WTC11 (cell line): ENCODE measurements at regions not wholly inside any gene's neighbourhood (a gene's known extent, or its start where the extent isn't known, plus 50 kb on each side); places are given as distances from the start of the nearest gene placed in this dataset.

Experiments
- ATAC-seq: fragments of 200-7000 bp; cut with Tn5 transposase; 2 replicates; pipeline ENCODE4 v1.10.0; 2021; ENCODE audit warnings: mild to moderate bottlenecking, moderate library complexity
- CTCF ChIA-PET: fragments of 300-600 bp; sonication (Branson Sonifier 250); formaldehyde crosslinking; loops from one replicate; lab custom pipeline; 2021; ENCODE audit warnings: antibody characterized with exemption; lab: Charles Lee
- POLR2A ChIA-PET: fragments of 350-600 bp; sonication (Branson Sonifier 250); formaldehyde crosslinking; loops from one replicate; lab custom pipeline; 2021; ENCODE audit warnings: antibody characterized with exemption; lab: Charles Lee
- DNase-seq: peaks from one replicate; pipeline ENCODE4 v3.0.0; 2021; ENCODE audit warnings: low spot score
- H3K27ac Mint-ChIP-seq: 2 replicates; pipeline ENCODE4 v1.8.0; 2021; ENCODE audit warnings: mixed read lengths
- H3K27me3 Mint-ChIP-seq: 2 replicates; pipeline ENCODE4 v1.8.0; 2021; ENCODE audit warnings: low read depth, mild to moderate bottlenecking, moderate library complexity, mixed read lengths
- H3K36me3 Mint-ChIP-seq: 2 replicates; pipeline ENCODE4 v1.8.0; 2021; ENCODE audit warnings: mixed read lengths
- H3K4me1 Mint-ChIP-seq: 2 replicates; pipeline ENCODE4 v1.8.0; 2022; ENCODE audit warnings: mixed read lengths
- H3K4me3 Mint-ChIP-seq: 2 replicates; pipeline ENCODE4 v1.8.0; 2021; ENCODE audit warnings: mild to moderate bottlenecking, moderate library complexity, mixed read lengths
- H3K9me3 Mint-ChIP-seq: 2 replicates; pipeline ENCODE4 v1.8.0; 2021; ENCODE audit warnings: mixed read lengths
- ATF1 ChIP-seq: sonication (generic); formaldehyde crosslinking; IDR thresholded peaks from 2 replicates; pipeline ENCODE4 v1.8.1; 2023; ENCODE audit warnings: mild to moderate bottlenecking, moderate library complexity, missing genetic modification reagents
- FOXK1 ChIP-seq: sonication (generic); formaldehyde crosslinking; IDR thresholded peaks from 2 replicates; pipeline ENCODE4 v1.8.0; 2022; ENCODE audit warnings: mild to moderate bottlenecking, moderate library complexity, missing genetic modification reagents
- IRF2 ChIP-seq: sonication (generic); formaldehyde crosslinking; IDR thresholded peaks from 2 replicates; pipeline ENCODE4 v1.8.0; 2022; ENCODE audit warnings: low read depth, missing genetic modification reagents, borderline replicate concordance
- JUN ChIP-seq: sonication (generic); formaldehyde crosslinking; IDR thresholded peaks from 2 replicates; pipeline ENCODE4 v1.8.0; 2023; ENCODE audit warnings: mild to moderate bottlenecking, missing genetic modification reagents
- PRRX2 ChIP-seq: fragments of 250-450 bp; sonication (Bioruptor Pico); IDR thresholded peaks from 2 replicates; pipeline ENCODE4 v1.8.0; 2021; ENCODE audit warnings: mild to moderate bottlenecking
- RELA ChIP-seq: sonication (generic); formaldehyde crosslinking; IDR thresholded peaks from 2 replicates; pipeline ENCODE4 v1.8.1; 2022; ENCODE audit warnings: missing genetic modification reagents, mild to moderate bottlenecking, borderline replicate concordance
- RORB ChIP-seq: fragments of 250-450 bp; sonication (Bioruptor Pico); IDR thresholded peaks from 2 replicates; pipeline ENCODE4 v1.9.0; 2021; ENCODE audit warnings: mild to moderate bottlenecking
- SOX15 ChIP-seq: fragments of 250-450 bp; sonication (Bioruptor Pico); IDR thresholded peaks from 2 replicates; pipeline ENCODE4 v1.9.0; 2021; ENCODE audit warnings: mild to moderate bottlenecking
- ZNF219 ChIP-seq: sonication (generic); formaldehyde crosslinking; IDR thresholded peaks from 2 replicates; pipeline ENCODE4 v1.8.0; 2023; ENCODE audit warnings: missing genetic modification reagents, mild to moderate bottlenecking, borderline replicate concordance
- ZNF396 ChIP-seq: fragments of 250-450 bp; sonication (Bioruptor Pico); IDR thresholded peaks from 2 replicates; pipeline ENCODE4 v1.8.0; 2021; ENCODE audit warnings: mild to moderate bottlenecking, moderate library complexity, borderline replicate concordance
- ZNF416 ChIP-seq: fragments of 250-450 bp; sonication (Bioruptor Pico); IDR thresholded peaks from 2 replicates; pipeline ENCODE4 v1.9.0; 2021; ENCODE audit warnings: mild to moderate bottlenecking, inconsistent platforms
- TF ChIP-seq, protein P1 (sequence below): sonication (generic); formaldehyde crosslinking; IDR thresholded peaks from 2 replicates; pipeline ENCODE4 v1.8.0; 2022; ENCODE audit warnings: missing genetic modification reagents
- TF ChIP-seq, protein P2 (sequence below): sonication (generic); formaldehyde crosslinking; IDR thresholded peaks from 2 replicates; pipeline ENCODE4 v1.8.0; 2022; ENCODE audit warnings: mild to moderate bottlenecking, missing genetic modification reagents
- TF ChIP-seq, protein P3 (sequence below): sonication (generic); formaldehyde crosslinking; conservative IDR thresholded peaks from 2 replicates; pipeline ENCODE4 v1.8.1; 2023; ENCODE audit warnings: mild to moderate bottlenecking, low read depth, missing genetic modification reagents, moderate library complexity
- TF ChIP-seq, protein P4 (sequence below): sonication (generic); formaldehyde crosslinking; IDR thresholded peaks from 2 replicates; pipeline ENCODE4 v1.8.1; 2022; ENCODE audit warnings: low read depth, mild to moderate bottlenecking, moderate library complexity, missing genetic modification reagents, borderline replicate concordance
- TF ChIP-seq, protein P5 (sequence below): sonication (generic); formaldehyde crosslinking; IDR thresholded peaks from 2 replicates; pipeline ENCODE4 v1.8.0; 2023; ENCODE audit warnings: missing genetic modification reagents, mild to moderate bottlenecking, borderline replicate concordance

DNA sequence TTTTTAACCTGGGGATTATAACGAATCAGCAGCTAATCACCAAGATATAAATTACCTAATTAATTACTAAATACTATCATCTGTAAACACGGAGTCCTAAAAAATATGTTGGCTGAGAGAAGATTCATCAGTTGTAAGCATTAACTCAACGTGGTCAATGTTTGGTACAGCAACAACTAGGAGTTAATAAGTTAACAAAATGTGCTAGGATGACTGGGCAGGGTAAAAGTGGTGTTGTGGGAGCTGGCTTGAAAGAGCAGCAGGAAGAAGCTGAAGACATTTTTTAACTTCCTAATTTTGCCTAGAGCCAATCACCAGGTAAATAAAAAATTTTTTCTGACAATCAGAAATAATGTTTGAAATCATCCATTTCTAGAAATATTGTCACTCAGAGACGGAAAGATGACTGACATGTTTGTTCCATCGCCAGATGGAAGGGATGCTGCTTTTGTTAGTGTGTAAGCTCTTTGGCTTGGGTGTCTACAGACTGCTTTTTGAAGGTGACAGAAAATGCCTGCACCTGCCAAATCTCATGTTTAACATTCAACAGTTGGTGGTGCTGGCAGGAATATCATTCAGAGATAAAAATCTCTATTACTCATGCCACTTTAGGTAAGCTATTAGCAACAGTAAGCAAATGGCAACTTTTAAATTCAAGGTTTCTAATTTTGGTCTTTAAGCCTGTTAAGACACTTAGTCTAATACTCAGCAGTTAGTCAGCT, 1126.9 kb downstream of the STPG2 start (continued):
- TF ChIP-seq, protein P1, sequence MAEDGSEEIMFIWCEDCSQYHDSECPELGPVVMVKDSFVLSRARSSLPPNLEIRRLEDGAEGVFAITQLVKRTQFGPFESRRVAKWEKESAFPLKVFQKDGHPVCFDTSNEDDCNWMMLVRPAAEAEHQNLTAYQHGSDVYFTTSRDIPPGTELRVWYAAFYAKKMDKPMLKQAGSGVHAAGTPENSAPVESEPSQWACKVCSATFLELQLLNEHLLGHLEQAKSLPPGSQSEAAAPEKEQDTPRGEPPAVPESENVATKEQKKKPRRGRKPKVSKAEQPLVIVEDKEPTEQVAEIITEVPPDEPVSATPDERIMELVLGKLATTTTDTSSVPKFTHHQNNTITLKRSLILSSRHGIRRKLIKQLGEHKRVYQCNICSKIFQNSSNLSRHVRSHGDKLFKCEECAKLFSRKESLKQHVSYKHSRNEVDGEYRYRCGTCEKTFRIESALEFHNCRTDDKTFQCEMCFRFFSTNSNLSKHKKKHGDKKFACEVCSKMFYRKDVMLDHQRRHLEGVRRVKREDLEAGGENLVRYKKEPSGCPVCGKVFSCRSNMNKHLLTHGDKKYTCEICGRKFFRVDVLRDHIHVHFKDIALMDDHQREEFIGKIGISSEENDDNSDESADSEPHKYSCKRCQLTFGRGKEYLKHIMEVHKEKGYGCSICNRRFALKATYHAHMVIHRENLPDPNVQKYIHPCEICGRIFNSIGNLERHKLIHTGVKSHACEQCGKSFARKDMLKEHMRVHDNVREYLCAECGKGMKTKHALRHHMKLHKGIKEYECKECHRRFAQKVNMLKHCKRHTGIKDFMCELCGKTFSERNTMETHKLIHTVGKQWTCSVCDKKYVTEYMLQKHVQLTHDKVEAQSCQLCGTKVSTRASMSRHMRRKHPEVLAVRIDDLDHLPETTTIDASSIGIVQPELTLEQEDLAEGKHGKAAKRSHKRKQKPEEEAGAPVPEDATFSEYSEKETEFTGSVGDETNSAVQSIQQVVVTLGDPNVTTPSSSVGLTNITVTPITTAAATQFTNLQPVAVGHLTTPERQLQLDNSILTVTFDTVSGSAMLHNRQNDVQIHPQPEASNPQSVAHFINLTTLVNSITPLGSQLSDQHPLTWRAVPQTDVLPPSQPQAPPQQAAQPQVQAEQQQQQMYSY (CRISPR knock-in tag), result no peak
- no peak for TF ChIP-seq ZNF396
- TF ChIP-seq JUN (CRISPR knock-in tag), result no peak

DNA sequence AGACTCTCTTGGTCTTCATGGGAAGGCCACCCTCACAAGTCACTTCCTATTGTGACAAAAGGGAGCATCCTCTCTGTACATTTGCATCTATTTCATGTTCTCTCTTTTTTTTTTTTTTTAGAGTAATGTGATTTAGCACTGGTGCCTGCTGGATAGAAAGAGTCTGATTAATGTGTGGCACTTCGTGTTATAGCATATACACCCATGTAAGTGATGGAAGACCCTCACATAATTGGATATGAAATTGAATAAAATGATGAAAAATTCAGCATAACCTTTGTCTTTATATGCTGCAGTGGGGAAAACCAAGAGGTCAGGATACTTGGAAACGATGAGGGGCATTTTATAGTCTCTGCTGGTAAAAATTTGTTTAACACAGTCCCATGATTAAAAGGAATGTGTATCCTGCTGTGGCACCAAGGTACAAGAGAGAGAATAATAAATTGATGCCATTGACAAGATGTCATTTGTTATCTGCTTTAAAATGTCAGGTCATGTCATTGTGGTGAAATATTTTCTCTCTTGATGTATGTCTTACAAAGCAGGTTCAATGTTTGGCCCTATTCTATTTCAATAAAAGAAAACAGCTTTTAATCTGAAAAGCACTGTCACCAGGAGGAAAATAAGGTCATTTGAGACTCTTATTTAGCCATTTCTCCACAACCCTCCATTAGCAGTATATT, 1115.4 kb downstream of the STPG2 start:
- H3K4me1 Mint-ChIP-seq, result peaks cover 21% of the 10 kb centered on the region
- ATAC-seq (no peak), DNase-seq (no peak)
- no peak overlapping the region for H3K4me3 Mint-ChIP-seq
- peak overlapping the region; percentile 15; the same call in 1 of the 2 replicates for H3K27ac Mint-ChIP-seq
- CTCF ChIA-PET, result no interaction called here
- H3K27me3 Mint-ChIP-seq, result no peaks in the 10 kb centered on the region
- TF ChIP-seq FOXK1 (CRISPR knock-in tag) (no peak), SOX15 (no peak), ZNF219 (CRISPR knock-in tag) (no peak), RELA (CRISPR knock-in tag) (no peak), RORB (CRISPR knock-in tag) (no peak), ATF1 (CRISPR knock-in tag) (no peak), PRRX2 (no peak), ZNF416 (CRISPR knock-in tag) (no peak), IRF2 (CRISPR knock-in tag) (no peak)
- TF ChIP-seq, protein P2, sequence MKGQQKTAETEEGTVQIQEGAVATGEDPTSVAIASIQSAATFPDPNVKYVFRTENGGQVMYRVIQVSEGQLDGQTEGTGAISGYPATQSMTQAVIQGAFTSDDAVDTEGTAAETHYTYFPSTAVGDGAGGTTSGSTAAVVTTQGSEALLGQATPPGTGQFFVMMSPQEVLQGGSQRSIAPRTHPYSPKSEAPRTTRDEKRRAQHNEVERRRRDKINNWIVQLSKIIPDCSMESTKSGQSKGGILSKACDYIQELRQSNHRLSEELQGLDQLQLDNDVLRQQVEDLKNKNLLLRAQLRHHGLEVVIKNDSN (CRISPR knock-in tag), result no peak
- TF ChIP-seq, protein P3, sequence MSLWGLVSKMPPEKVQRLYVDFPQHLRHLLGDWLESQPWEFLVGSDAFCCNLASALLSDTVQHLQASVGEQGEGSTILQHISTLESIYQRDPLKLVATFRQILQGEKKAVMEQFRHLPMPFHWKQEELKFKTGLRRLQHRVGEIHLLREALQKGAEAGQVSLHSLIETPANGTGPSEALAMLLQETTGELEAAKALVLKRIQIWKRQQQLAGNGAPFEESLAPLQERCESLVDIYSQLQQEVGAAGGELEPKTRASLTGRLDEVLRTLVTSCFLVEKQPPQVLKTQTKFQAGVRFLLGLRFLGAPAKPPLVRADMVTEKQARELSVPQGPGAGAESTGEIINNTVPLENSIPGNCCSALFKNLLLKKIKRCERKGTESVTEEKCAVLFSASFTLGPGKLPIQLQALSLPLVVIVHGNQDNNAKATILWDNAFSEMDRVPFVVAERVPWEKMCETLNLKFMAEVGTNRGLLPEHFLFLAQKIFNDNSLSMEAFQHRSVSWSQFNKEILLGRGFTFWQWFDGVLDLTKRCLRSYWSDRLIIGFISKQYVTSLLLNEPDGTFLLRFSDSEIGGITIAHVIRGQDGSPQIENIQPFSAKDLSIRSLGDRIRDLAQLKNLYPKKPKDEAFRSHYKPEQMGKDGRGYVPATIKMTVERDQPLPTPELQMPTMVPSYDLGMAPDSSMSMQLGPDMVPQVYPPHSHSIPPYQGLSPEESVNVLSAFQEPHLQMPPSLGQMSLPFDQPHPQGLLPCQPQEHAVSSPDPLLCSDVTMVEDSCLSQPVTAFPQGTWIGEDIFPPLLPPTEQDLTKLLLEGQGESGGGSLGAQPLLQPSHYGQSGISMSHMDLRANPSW (CRISPR knock-in tag), result no peak
- TF ChIP-seq, protein P4, sequence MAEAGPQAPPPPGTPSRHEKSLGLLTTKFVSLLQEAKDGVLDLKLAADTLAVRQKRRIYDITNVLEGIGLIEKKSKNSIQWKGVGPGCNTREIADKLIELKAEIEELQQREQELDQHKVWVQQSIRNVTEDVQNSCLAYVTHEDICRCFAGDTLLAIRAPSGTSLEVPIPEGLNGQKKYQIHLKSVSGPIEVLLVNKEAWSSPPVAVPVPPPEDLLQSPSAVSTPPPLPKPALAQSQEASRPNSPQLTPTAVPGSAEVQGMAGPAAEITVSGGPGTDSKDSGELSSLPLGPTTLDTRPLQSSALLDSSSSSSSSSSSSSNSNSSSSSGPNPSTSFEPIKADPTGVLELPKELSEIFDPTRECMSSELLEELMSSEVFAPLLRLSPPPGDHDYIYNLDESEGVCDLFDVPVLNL (CRISPR knock-in tag), result no peak
- TF ChIP-seq, protein P5, sequence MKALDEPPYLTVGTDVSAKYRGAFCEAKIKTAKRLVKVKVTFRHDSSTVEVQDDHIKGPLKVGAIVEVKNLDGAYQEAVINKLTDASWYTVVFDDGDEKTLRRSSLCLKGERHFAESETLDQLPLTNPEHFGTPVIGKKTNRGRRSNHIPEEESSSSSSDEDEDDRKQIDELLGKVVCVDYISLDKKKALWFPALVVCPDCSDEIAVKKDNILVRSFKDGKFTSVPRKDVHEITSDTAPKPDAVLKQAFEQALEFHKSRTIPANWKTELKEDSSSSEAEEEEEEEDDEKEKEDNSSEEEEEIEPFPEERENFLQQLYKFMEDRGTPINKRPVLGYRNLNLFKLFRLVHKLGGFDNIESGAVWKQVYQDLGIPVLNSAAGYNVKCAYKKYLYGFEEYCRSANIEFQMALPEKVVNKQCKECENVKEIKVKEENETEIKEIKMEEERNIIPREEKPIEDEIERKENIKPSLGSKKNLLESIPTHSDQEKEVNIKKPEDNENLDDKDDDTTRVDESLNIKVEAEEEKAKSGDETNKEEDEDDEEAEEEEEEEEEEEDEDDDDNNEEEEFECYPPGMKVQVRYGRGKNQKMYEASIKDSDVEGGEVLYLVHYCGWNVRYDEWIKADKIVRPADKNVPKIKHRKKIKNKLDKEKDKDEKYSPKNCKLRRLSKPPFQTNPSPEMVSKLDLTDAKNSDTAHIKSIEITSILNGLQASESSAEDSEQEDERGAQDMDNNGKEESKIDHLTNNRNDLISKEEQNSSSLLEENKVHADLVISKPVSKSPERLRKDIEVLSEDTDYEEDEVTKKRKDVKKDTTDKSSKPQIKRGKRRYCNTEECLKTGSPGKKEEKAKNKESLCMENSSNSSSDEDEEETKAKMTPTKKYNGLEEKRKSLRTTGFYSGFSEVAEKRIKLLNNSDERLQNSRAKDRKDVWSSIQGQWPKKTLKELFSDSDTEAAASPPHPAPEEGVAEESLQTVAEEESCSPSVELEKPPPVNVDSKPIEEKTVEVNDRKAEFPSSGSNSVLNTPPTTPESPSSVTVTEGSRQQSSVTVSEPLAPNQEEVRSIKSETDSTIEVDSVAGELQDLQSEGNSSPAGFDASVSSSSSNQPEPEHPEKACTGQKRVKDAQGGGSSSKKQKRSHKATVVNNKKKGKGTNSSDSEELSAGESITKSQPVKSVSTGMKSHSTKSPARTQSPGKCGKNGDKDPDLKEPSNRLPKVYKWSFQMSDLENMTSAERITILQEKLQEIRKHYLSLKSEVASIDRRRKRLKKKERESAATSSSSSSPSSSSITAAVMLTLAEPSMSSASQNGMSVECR (CRISPR knock-in tag), result no peak
- POLR2A ChIA-PET, result no interaction called here
- H3K36me3 Mint-ChIP-seq, result no peaks in the 10 kb centered on the region
- H3K9me3 Mint-ChIP-seq, result peaks cover 5% of the 10 kb centered on the region
